Lower lobe of right lung (tissue), 2 donors: ENCODE measurements at regions not wholly inside any gene's neighbourhood (a gene's known extent, or its start where the extent isn't known, plus 50 kb on each side); places are given as distances from the start of the nearest gene placed in this dataset.
A peak's percentile ranks its signal among the peaks of the same experiment; 100 is the strongest.

ENCODE experiments used
- ATAC-seq, 2 donors: fragments of 200-7000 bp; cut with Tn5 transposase; one replicate each; pipeline ENCODE4 v1.9.1; 2020 to 2022; ENCODE audit warnings: mild to moderate bottlenecking in 2 of 2, moderate library complexity in 2 of 2
- DNase-seq: peaks from one replicate; pipeline ENCODE4 v3.0.0-alpha.2; 2020
- H3K27ac ChIP-seq: fragments of 200-600 bp; one replicate; pipeline ENCODE4 v1.8.0; 2022
- H3K27me3 ChIP-seq: fragments of 200-600 bp; one replicate; pipeline ENCODE4 v1.8.0; 2022; ENCODE audit warnings: low read depth
- H3K36me3 ChIP-seq: fragments of 200-600 bp; one replicate; pipeline ENCODE4 v1.8.0; 2022; ENCODE audit warnings: mild to moderate bottlenecking
- H3K4me1 ChIP-seq: fragments of 200-600 bp; one replicate; pipeline ENCODE4 v1.8.0; 2022
- H3K4me3 ChIP-seq: fragments of 200-600 bp; one replicate; pipeline ENCODE4 v1.8.0; 2022; ENCODE audit warnings: mild to moderate bottlenecking
- H3K9me3 ChIP-seq: fragments of 200-600 bp; one replicate; pipeline ENCODE4 v1.8.0; 2022
- CTCF ChIP-seq: fragments of 200-600 bp; IDR thresholded peaks from one replicate; pipeline ENCODE4 v1.8.0; 2022; ENCODE audit warnings: antibody characterized with exemption, mild to moderate bottlenecking
- intact Hi-C: fragments of 100-400 bp; cut with DNase I; formaldehyde crosslinking; loops from one replicate; pipeline ENCODE4 v1.11.0; 2022
- donor health status: DM: no; HTN: yes; CAD: no; lungs with severe emphysema.

DNA sequence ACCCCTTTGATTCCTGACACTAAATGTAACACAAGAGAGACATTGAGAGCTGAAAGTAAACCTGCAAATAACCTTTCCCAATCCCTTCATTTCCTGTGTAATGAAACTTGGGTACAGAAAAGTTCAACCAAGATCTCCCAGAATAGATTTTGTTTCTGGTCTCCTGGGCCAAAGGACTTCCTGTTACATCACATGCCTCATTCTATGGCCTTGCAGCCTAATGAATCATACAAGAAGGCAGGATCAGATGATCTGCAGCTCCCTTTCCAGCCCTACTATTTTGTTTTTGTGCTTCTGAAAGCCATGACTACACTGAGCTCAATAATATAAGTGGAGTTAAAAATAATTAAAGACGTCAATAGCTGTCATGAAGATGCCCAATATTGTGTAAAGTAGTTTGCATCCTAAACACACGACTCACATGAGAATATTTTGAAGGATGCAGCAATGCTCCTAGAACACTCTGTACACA is 73.4 kb upstream of the NOX3 start:
- no peak for TF ChIP-seq CTCF
- H3K4me3 ChIP-seq, result no peak overlapping the region
- peaks cover 21% of the 10 kb centered on the region for H3K4me1 ChIP-seq
- H3K27me3 ChIP-seq, result no peaks in the 10 kb centered on the region
- peak overlapping the region; percentile 38 for H3K27ac ChIP-seq
- DNase-seq (no peak), ATAC-seq (peak; percentile 79 to 91)
- H3K36me3 ChIP-seq, result no peaks in the 10 kb centered on the region
- intact Hi-C loops, result no loop called here
- peaks cover 6% of the 10 kb centered on the region for H3K9me3 ChIP-seq

- peaks cover 21% of the 10 kb centered on the region for H3K4me1 ChIP-seq
- no peak for ATAC-seq
- TF ChIP-seq CTCF, result no peak
- DNase-seq, result no peak
- peaks cover 2% of the 10 kb centered on the region for H3K9me3 ChIP-seq
- H3K27me3 ChIP-seq, result no peaks in the 10 kb centered on the region
- no peaks in the 10 kb centered on the region for H3K36me3 ChIP-seq
- peak overlapping the region; percentile 38 for H3K27ac ChIP-seq
- intact Hi-C loops, result no loop called here
- no peak overlapping the region for H3K4me3 ChIP-seq
These were observed 72.7 kb upstream of the NOX3 start for GRCh38 chr6:155528335-155528734.

GRCh38 chr6:155527443-155527842 is 71.8 kb upstream of the NOX3 start:
- no peaks in the 10 kb centered on the region for H3K27me3 ChIP-seq
- DNase-seq, result no peak
- no peaks in the 10 kb centered on the region for H3K36me3 ChIP-seq
- no peaks in the 10 kb centered on the region for H3K9me3 ChIP-seq
- H3K4me3 ChIP-seq, result no peak overlapping the region
- H3K4me1 ChIP-seq, result peaks cover 21% of the 10 kb centered on the region
- no peak for TF ChIP-seq CTCF
- H3K27ac ChIP-seq, result no peak overlapping the region
- intact Hi-C loops, result no loop called here
- no peak for ATAC-seq

- ATAC-seq (peak in 1 of 2 donors; percentile 26), DNase-seq (no peak)
- intact Hi-C loops, result no loop called here
- Histone ChIP-seq H3K4me1 (peaks cover 7% of the 10 kb centered on the region), H3K4me3 (no peak overlapping the region), H3K27ac (no peak overlapping the region), H3K36me3 (no peaks in the 10 kb centered on the region), H3K27me3 (no peaks in the 10 kb centered on the region), H3K9me3 (no peaks in the 10 kb centered on the region)
- no peak for TF ChIP-seq CTCF
These were observed 68.4 kb upstream of the NOX3 start for GRCh38 chr6:155523821-155524651.

DNA sequence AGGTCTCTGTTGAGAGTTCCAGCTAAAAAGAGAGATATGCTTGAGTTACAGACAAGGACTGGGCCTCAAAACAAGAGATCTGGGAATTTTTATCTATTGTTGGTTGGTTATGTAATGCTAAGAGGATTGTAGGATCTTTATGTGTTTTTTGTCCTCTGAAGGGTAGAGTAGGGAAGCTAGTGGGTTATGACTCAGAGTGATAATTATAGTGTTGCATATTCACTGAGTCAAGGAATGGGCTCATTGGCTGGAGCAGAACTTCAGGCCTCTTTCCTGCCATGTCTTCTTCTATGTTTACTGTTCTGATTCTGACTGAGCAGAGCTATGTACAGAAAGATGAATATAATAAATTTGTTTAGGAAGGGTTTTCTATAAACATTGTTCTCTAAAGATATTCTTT is 66.1 kb upstream of the NOX3 start:
- Histone ChIP-seq H3K4me1 (no peaks in the 10 kb centered on the region), H3K27ac (no peak overlapping the region), H3K4me3 (no peak overlapping the region), H3K9me3 (no peaks in the 10 kb centered on the region), H3K36me3 (no peaks in the 10 kb centered on the region), H3K27me3 (no peaks in the 10 kb centered on the region)
- no peak for ATAC-seq
- intact Hi-C loops, result no loop called here
- DNase-seq, result no peak
- TF ChIP-seq CTCF, result no peak
